Gastroesophageal sphincter (tissue), 3 donors: ENCODE measurements at regions not wholly inside any gene's neighbourhood (a gene's known extent, or its start where the extent isn't known, plus 50 kb on each side); places are given as distances from the start of the nearest gene placed in this dataset.

ENCODE experiments used
- CTCF ChIP-seq, 4 experiments: fragments of 200-600 bp in 2 of 4; fragments of 450-650 bp in 2 of 4; sonication (generic) in 1 of 4; IDR thresholded peaks; one replicate each; pipeline ENCODE4 v1.5.1; 2017 to 2019; ENCODE audit warnings: antibody characterized with exemption in 4 of 4, mild to moderate bottlenecking in 2 of 4, moderate library complexity in 2 of 4
- POLR2A ChIP-seq, 2 donors: fragments of 450-650 bp; IDR thresholded peaks; one replicate each; pipeline ENCODE4 v1.6.1; 2017; ENCODE audit warnings: antibody characterized with exemption in 2 of 2, mild to moderate bottlenecking in 2 of 2, moderate library complexity in 1 of 2

GRCh38 chr12:92417373-92417772 is 271.7 kb upstream of the BTG1 start:
- TF ChIP-seq POLR2A (IDR thresholded peaks at IDR 0.05) (no peak), CTCF (IDR thresholded peaks at IDR 0.05) (no peak)
